Stimulated activated CD8-positive, alpha-beta memory T cell treated with anti-CD3 and anti-CD28 coated beads, Interleukin-2, amount 100 ng/mL, for 48 hours (primary cell): ENCODE measurements at regions not wholly inside any gene's neighbourhood (a gene's known extent, or its start where the extent isn't known, plus 50 kb on each side); places are given as distances from the start of the nearest gene placed in this dataset.
"Not testable (repeated sequence)": the region's sequence is repeated elsewhere in the genome, so short reads cannot be mapped to it uniquely, and the experiment has no call there.

Source experiments
- DNase-seq, 2 donors: peaks; one replicate each; pipeline ENCODE4 v3.0.0-alpha.2; 2020; ENCODE audit warnings: low read depth in 2 of 2

DNA sequence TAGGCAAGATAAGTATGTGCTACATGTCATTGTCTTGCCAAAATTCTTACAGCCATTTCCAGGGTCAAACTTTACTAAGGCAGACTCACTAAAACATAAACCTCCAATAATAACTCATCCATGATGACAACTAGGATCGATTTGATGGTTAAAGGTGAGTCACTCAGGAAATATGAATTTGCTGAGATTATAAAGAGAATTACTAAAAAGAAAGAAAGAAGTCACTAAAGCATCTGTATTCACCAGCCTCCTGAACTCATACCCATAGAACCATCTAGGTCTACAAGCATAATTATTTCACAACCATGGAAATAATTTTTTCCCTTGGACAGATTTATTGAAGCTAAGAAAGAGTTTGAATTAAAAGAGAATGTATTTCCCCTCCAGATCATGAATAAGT lies 258.6 kb downstream of the TLE1 start:
- DNase-seq, result no peak

DNA sequence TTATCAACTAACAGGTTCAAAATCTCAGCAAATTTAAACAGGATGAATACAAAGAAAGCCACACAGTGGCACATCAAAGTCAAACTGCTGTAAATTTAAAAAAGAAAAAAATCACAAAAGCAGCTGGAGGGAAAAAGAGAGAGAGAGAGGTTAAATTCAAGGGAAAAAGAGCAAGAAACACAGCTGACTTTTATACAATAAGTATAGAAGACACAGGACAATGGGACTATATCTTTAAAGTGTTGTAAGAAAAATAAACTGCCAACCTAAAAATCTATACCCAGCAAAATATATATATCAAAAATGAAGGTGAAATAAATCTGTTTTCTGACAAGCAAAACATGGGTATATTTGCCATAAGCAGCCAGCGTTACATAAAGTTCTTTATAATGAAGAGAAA lies 261.5 kb downstream of the TLE1 start:
- no peak for DNase-seq

DNA sequence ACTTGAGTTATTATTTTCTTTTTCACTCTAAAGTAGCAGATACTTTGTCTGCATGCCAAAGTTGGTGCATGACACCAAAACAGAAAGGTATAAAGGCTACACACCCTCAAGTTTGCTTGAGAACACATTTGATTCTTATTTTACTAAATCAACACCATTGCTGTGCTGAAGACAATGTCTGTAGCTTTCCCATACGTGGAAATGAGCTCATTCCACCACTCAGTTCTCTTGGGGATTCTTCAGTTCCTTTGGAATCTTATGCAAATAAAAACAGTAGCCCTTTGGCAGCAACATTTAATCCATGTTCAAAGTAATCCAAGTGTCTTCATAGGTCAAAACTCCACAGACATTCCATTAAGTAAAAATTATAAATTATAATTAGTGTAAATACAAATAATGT lies 264.9 kb downstream of the TLE1 start:
- no peak for DNase-seq

DNA sequence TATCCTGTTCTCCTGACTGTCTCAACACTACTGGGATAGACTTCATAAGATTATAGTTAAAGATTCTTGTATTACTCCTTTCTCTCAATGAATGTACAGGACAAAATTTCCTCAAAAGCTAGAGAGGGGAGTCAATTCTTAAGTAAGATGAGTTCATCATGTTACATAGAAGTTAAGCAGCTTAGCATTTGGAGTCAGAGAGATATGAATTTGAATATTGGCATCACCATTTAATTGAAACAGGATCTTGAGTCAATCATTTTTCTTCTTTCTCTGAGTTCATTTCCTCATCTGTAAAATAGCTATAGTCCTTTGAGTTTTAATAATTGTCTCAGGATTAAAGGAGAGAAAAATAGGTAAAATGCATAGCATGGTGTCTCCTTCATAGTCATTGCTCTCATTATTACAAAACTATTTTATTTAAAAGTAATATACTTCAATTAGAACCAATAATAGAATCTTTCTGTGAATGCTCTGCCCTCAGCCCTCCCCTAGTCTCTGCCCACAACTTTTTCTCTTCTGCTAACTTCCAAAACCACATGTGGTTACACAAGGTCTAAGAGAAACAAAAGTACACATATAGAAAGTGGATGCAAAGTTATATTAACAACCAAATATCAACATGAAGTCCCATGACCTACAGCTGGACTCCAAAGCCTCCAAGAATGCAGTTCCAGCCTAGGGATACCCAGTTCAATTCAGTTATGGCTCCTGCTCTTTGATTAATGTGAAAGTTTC lies 265.6 kb downstream of the TLE1 start:
- DNase-seq, result no peak

DNA sequence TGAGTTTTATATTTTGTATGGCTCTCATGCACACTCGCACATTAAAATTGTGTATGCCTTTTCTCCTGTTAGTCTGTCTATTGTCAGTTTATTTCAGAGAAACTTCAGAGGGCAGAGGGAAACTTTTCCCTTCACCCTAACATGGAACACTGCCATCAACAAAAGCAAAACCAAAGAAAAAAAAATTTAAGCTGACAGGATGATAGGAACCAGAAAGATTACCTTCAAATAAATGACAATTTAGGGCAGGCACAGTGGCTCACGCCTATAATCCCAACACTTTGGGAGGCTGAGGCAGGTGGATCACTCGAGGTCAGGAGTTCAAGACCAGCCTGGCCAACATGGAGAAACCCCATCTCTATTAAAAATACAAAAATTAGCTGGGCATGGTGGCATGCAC lies 268.3 kb downstream of the TLE1 start:
- not testable (repeated sequence) for DNase-seq

DNA sequence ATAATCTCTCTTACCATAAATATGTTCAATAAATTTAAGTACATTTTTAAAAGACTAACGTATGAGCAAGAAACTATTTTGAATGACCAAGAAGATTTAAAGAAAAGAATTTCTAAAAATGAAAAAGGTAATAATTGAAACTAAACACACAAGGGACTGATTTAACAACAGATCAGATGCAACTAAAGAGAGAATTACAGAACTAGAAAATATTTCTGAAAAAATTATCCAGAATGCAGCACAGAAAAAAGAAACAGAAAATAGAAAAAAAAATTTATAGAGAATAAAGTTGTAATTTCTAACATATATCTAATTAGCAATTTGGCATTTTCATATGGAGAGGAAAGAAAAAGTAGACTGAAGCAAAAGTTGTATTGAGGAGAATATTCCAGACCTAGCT lies 269.3 kb downstream of the TLE1 start:
- no peak for DNase-seq

DNA sequence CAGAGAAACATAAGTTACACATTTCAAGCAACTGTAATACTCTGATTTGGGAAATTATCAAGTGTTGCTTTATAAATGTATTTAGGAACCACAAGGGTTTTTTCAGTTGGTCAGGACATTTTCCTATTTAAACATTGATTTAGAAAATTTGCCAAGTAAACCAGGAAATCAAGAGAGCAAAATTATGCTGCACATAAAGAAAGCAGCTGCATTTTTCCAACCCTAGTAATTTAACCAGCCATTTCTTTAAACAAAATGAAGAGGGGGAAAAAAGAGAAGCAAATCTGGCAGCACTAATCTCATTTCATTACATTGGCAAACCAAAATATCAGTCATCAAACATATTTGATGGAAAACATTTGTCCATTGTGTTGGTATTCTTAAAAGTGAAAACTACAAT lies 271.4 kb downstream of the TLE1 start:
- no peak for DNase-seq

DNA sequence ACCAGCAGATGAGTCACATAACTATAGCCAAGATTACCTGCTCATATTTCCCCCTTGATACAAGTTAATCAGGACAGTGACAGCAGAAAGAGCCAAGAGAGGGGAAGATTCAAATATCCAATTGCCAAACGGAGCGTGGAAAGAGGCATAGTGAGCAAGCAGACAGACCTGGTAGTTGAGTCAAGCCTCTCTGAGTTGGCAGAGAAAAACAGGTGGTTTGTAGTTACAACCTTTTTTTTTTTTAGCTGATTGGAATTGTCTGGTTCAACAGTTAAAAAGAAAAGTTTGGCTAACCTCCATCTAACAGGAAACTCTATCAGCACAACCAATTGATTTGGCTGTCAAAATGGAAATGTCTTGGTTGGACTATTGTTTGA lies 272.1 kb downstream of the TLE1 start:
- DNase-seq, result no peak

DNA sequence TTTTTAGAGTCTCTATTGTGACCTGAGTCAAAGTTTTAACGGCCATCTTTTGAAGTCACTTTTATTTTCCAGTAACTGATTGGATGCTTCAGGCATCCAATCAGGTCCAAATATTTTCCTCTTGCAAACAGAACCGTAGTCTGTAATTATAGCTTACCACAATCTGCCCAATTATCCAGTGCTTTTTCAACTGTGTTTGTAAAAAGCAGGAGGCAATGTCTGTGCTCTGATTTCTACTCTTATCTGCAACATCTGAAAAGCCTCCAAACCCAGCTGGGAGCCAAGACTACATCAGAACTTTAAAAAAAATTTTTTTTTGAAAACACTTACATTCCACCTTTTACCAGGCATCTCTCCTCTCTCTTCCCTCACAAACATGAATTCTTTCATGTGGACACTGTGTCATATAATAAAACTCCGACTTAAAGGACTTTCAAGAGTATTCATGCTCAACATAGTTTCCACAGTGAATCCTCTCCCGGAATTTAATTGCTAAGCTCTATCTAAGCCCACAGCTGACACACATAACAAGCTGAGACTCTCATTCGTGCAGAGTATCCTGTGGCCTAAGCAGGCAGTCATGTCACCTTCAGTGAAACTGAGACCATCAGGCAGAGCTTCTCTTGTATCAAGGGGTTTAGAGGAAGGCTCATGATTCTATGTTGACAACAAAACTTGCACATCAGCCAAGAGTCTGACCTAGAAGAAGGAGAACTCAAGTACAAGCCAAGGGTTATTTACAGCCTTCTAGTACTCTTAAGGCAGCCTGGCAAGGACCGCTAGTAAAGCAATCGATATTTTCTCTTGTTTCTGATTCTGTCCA lies 272.7 kb downstream of the TLE1 start:
- no peak for DNase-seq

DNA sequence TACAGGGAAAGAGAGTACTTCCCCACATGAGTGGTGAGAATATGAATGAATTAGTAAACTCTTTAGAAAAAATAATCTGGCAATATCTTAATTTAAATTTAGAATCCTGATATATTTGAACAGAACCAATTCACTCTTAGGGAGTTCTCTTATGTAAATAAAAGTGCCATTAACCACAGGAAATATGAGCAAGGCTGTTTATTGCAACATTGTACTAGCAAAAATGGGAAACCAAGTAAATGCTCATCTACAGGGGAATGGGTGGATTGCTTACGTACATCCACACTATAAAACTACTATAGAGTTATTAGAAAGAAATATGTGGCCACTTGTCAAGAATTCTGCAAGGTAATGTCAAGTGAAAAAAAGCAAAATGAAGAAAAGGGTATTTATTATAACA lies 274.5 kb downstream of the TLE1 start:
- no peak for DNase-seq

DNA sequence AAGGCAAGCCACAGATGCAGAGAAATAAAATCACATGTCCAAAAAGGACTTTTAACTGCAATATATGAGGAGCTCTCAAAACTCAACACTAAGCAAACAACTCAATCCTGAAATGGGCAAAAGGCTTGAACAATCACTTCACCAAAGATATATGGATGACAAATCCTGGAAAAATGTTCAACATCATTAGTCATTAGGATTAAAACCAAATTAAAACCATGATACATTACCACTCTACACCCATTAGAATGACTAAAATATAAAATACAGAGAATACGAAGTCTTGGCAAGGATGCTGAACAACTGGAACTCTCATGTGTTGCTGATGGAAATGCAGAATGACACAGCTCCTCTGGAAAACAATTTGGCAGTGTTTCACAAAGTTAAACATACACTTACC lies 277.4 kb downstream of the TLE1 start:
- no peak for DNase-seq

DNA sequence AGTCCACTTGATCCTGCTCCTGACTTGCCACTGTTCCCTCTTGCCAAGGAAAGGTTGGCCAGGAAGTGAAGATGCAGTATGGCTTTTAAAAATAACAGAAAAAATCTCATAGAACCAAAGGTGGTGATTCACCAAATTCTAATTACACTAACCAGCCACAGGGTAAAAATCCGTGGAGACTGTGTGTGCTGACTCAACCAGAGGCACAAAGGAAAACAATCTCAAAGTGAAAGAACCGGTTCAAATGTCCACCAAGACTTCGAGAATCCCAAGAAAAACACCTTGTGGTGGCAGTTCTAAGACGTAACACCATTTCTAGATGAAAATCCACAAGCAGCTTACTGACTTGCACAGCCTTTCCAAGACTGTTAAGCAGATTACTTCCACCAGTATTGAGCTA lies 279.1 kb downstream of the TLE1 start:
- DNase-seq, result no peak

DNA sequence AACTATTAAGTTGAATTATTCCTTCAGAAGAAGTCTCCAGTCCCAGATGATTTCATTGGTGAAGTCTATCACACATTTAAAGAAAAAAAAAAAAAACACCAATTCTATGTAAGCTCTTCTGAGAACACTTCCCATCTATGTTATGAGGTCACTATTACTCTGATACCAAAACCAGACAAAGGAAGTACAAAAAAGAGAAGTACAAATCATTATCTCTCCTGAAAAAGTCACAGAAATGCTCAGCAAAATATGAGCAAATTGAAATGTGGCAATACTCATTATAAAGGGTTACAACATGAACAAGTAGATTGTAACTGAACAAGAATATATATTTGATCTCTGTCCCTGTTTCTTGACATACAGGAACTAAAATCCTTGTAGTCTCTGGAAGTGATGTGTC lies 280.4 kb downstream of the TLE1 start:
- no peak for DNase-seq

DNA sequence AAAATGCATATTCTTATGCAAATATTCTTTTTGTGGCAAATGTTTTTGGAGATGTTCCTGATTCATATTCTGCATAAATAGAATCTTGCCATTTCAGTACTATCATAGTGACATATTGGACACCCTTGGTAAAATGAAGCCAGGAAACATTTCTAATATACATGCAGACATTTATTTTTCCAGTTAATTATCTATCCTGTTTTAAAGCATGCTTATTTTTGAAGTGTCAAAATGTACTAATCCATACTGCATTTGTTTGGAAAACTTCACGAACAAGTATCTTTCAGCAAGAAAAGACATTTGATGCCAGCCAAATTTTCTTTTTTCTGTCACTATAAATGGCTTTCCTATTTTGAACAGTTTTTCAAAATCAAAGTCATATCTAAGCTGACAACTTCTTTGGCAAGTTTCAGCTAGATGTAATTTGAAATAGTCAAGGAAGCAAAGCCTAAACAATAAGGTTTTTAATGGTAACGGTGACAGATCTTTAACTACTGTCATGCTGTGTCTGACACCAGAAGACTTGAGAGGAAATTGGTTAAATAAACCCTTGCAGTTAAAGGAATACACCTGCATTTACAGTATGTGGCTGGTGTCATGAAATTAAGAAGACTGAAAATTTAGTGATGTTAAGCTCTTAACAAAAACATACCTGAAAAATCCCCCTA lies 284.3 kb downstream of the TLE1 start:
- no peak for DNase-seq

DNA sequence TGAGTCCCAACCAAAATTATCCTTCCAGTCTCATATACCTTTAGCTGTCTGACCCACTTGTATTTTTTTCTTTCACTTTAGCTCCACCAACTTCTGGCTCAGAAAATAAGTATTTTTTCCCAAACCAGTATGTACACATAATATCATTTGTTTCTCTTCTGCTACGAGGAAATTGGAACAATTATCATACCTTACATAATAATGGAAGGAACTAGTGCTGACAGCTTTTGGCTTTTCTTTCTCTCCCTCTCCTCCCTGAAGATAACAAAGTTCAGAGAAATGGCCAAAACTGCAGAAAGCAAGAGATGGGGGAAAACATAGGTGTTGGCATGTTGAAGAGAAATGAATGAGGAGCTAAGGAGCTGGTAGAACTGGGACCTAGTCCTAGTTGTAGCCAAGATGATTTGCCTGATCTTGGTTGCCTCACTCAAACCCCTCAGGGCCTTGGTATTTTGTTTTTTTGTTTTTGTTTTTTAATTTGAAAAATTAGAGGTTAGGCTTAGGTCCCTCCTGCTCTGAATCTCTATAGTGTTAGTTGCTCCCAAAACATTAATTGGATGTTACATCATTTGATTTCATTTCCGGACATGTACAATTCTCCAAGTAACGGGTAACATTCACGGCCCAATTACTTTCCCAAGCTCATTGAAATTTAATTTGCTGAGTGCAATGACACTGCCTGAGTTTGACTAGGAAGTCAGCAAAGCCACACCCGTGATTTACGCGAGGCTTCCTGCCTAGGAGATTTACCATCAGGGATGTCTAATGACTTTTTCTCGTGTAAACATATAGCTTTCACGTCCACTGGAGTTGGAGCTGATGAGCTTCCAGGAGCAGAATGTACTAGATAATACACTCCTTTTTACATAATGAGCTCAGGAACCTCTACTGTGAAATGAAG lies 291.6 kb downstream of the TLE1 start:
- no peak for DNase-seq

DNA sequence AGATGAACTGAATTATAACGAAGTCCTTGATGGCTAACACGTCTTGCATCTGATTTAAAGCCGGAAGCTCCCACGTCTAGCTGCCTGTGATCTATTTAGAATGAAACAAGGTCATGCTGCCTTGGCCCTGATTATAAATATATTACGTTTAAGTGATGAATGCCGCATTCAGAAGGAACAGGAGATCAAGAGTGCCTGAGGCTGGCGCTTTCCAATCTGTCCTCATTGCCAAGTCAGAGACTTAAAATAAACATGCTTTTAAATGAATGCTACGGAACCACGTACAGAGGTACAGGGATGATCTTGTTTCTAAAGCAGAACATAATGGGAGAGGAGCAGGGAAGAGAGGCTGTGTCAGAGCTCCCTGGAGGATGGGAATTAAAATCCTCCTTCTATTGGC lies 292.8 kb downstream of the TLE1 start:
- DNase-seq, result no peak

DNA sequence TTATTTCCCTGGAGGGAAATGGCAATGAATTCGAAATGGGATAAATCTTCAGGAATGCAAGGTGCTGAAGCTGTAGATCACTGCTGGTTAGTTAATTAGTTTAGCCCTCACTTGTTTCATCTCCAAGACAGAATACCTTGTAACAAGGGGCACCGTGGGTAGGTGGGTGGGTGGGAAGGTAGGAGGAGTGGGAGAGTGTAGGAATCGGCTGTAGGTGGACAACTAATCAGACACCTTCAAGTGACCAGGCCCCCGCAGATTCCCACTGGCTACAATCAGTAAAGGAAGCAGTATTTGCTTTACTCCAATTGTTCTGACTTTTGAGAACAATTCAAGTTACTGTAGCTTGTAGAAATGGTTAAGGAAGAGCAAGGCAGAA lies 293.7 kb downstream of the TLE1 start:
- DNase-seq, result no peak

DNA sequence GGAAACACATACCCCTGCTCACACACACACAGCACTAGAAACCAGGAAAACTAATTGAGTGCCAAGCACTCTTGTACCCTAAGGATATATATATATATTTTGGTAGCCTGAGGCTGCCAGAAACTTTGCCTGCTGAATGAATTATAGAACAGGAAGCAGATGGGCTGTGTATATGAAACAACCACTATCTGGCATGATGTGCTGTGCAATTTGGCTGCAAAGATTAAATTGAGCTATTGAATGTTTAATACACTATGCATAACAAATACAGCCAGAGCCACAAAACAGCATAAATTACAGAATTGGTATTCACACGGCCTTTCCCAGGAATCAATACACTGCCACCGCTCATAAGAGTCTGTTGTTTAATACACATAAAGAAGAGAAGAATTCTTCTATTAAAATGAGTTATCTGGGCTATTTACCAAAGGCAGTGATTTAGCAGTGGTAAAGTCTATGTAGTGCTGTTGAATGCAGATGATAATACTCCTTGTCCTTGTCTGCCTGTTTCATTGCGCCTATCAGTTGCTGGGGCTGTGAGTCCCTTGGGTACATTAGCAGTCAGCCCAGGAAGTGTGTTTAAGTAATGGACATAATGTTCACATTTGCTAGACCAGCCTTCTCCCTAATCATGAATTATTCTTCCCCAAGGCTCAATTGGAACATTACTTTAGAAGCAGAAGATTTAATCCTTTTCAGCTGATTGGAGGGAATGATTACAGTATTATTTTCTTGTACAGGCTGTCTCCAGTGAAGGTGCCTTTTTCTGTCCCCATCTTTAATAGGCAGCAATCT lies 294.3 kb downstream of the TLE1 start:
- DNase-seq, result no peak

DNA sequence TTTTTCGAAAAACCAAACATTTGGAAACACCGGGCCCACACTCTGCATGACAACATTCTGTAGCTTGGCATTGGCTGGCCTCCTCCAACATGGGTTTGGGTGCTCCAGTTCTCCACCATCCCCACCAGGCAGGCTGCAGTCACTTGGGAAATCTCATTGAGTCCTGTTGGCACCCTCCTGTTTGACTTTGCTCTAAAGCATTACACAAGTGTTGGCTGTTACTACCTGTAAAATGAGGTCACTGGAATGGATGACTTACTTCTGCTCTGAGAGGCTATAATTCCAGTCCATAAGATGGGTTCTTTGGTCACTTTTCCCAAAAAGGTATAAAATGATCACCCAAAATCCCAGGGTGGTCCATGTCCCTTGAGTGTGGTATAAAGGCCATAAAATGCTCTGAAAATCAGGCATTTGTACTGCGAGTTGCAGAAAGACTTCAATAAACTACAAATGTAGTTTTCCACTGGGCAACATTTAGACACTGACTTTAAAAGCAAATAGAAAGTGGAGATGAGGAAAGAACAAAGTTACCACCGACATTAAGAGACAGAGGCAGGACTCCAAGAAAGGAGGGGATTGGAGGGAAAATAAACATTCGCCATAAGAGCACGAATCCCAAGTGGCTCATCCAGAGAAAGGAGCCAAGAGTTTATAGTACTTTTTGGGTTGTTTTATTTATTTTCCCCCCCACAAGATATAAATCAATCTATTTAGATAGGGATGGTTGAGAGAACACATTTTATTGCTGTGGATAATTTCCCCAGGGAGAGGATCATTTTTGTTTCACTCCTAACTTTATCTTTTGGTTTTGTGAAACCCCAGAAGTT lies 295.1 kb downstream of the TLE1 start:
- DNase-seq, result no peak

DNA sequence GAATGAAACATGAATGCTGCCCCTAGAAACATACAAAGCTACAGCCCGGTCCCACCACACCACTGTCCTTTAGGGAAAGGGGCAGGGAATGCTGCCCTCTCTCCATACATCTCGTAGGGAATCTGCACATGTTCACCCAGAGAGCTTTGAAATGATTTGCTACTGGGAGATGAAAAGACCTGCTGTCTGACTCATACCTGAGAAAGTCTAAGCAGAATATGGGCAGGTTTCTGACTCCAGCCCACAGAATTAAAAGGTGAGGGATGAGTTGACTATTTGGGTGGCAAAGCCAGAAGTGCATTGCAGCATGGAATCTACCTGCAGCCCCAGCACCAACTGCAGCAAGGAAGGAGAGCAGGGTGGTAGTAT lies 297.9 kb downstream of the TLE1 start:
- DNase-seq, result no peak
